Fibroblast of mammary gland (primary cell): ENCODE measurements at regions not wholly inside any gene's neighbourhood (a gene's known extent, or its start where the extent isn't known, plus 50 kb on each side); places are given as distances from the start of the nearest gene placed in this dataset.
"Not testable (repeated sequence)": the region's sequence is repeated elsewhere in the genome, so short reads cannot be mapped to it uniquely, and the experiment has no call there.

Source experiments
- DNase-seq: peaks from one replicate; pipeline ENCODE4 v3.0.0-alpha.2; 2010; ENCODE audit warnings: low read depth
- H3K4me3 ChIP-seq: 2 replicates; pipeline ENCODE4 v1.5.1; 2011; ENCODE audit warnings: low read depth, mild to moderate bottlenecking, low read length, moderate library complexity; ENCODE audit not compliant: control insufficient read depth
- TF ChIP-seq, protein P1 (sequence below): conservative IDR thresholded peaks from 2 replicates; pipeline ENCODE4 v1.5.1; 2011; ENCODE audit warnings: low read depth, low read length, inconsistent platforms; ENCODE audit not compliant: control insufficient read depth, insufficient read depth

DNA sequence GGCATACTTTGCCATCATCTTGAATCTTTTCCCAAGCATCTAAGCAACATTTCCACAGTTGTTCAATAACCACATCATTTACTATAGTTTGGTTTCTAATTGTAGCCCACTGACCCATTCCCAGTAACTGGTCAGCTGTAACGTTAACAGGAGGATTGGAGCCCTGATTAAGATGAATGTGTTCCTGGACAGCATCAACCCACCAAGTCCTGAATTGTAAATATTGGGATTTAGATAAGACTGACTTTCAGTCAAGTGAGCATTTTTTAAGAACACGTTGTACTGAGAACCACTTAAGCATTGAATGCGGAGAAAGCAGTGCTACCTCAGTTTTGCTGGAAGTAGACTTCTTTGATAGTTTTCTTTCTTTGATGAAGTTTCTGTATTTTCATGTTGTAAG, 53.3 kb upstream of the ARL4D start:
- H3K4me3 ChIP-seq, DNase-seq: not testable (repeated sequence)

DNA sequence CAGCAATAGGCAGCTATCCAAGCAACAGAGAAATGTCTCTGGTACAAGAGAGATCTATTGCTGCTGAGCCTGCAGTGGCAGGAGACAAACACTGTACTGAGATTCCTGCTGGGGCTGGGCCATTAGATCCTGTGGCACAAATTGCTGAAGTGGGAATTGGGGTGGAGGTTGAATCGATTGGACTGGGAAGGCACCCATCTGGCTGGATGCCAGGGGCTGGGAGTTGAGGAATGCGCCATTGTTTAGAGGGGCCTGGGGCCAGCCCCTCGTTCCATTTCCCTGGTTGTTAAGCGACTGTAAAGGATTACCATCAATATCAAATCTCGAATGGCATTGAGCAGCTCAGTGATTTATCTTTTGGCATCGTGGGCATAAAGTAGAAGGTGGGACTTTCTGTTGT, 54.1 kb upstream of the ARL4D start:
- no peak for DNase-seq
- TF ChIP-seq, protein P1, sequence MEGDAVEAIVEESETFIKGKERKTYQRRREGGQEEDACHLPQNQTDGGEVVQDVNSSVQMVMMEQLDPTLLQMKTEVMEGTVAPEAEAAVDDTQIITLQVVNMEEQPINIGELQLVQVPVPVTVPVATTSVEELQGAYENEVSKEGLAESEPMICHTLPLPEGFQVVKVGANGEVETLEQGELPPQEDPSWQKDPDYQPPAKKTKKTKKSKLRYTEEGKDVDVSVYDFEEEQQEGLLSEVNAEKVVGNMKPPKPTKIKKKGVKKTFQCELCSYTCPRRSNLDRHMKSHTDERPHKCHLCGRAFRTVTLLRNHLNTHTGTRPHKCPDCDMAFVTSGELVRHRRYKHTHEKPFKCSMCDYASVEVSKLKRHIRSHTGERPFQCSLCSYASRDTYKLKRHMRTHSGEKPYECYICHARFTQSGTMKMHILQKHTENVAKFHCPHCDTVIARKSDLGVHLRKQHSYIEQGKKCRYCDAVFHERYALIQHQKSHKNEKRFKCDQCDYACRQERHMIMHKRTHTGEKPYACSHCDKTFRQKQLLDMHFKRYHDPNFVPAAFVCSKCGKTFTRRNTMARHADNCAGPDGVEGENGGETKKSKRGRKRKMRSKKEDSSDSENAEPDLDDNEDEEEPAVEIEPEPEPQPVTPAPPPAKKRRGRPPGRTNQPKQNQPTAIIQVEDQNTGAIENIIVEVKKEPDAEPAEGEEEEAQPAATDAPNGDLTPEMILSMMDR, result no peak

DNA sequence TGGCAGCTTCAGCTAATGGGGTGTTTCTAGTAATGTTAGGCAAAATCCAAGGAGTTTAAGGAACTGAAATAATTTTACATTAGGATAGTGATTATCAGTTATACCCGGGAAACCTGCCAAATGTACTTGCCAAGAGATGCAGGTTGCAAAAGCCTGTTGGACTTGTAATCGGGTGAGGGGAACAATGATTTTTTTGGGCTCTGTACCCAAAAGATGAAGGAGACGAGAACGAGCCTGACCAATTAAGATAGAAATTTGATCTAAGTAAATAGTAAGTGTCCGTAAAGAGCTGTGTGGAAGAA, 56.3 kb upstream of the ARL4D start:
- no peak overlapping the region for H3K4me3 ChIP-seq
- TF ChIP-seq, protein P1, result no peak
- DNase-seq, result no peak

More for the DNA sequence above, 54.1 kb upstream of the ARL4D start:
- no peak overlapping the region for H3K4me3 ChIP-seq

DNA sequence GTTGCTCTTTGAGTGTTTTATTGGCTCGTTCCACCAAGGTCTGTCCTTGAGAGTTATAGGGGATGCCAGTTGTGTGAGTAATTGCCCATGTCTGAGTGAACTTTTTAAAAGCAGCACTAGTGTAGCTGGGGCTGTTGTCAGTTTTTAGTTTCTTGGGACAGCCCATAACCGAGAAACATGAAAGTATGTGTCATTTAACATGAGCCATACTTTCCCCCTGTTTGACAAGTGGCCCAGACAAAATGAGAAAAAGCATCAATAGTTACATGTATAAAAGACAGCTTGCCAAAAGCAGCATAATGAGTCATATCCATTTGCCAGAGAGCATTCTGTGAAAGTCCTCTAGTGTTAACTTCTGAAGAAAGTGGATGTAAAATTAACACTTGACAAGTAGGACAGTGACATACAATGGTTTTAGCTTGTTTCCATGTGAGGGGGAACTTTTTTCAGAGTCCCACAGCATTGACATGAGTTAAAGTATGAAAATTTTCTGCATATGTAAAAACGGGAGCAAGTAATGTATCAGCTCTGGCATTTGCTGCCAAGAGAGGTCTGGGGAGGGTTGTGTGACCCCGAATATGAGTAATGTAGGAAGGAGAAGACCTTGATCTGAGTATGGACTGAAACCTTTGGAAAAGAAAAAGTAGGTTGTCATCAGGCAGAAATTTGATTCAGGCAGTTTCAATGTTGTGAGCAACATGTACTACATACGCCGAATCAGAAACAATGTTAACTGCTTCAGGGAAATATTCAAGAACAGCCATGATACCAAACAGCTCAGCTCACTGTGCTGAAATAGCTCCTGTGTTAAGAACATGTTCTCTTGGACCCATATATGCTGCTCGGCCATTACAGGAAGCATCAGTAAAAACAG, 56.8 kb upstream of the ARL4D start:
- peak; percentile 83 for DNase-seq
- no peak overlapping the region for H3K4me3 ChIP-seq
- TF ChIP-seq, protein P1, result no peak

DNA sequence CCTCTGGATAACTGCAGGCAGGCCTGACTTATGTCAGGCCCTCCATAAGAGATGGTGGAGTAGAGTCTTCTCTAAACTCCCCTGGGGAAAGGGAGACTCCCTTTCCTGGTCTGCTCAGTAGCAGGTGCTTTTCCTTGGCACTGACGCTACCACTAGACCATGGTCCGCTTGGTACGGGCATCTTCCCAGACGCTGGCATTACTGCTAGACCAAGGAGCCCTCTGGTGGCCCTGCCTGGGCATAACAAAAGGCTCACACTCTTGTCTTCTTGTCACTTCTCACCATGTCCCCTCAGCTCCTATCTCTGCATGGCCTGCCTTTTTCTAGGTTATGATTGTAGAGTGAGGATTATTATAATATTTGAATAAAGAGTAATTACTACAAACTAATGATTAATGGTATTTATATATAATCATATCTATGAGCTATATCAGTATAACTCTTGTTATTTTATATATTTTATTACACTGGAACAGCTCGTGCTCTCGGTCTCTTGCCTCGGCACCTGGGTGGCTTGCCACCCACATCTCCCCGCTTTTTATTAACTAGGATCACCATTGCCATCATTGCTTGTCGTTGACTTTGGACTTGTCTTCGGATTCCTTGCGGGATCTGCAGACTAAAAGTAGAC, 59.8 kb upstream of the ARL4D start:
- no peak overlapping the region for H3K4me3 ChIP-seq
- peak; percentile 38 for DNase-seq
- TF ChIP-seq, protein P1, result peak; percentile 68

DNA sequence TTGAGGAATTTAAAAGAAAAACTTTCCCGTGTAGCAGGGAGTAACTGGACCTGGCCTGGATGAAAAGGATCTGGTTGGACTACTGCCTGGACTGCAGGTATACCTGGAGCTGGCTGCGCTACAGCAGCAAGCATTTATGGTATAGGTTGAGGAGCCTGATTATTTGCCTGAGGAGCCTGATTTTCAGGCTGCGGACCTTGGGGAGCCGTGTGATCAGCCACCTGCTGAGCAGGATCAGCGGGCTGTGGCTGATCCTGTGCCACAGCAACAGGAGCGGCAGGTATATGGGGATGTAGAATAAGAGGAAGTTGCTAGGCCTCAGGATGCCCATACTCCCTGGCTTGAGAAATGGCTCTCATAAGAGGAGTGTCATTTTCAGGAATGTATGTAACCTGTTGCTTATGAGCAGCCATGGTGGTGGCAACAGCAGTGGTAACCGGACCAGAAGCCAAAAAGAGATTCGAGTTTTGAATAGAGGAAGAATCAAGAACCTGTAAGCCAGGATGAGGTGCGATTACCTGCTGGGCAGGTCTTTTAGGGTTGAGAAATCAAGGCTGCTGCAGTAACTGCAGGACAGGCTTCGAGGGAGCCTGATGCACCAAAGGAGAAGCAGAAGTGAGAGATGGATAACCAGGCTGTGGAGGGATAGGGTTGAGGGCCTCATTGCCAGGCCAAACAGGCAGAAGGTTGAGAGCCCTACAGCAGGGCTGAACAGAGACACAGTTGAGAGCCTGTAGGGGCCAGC, 60.9 kb upstream of the ARL4D start:
- TF ChIP-seq, protein P1, result no peak
- H3K4me3 ChIP-seq, result no peak overlapping the region
- no peak for DNase-seq

DNA sequence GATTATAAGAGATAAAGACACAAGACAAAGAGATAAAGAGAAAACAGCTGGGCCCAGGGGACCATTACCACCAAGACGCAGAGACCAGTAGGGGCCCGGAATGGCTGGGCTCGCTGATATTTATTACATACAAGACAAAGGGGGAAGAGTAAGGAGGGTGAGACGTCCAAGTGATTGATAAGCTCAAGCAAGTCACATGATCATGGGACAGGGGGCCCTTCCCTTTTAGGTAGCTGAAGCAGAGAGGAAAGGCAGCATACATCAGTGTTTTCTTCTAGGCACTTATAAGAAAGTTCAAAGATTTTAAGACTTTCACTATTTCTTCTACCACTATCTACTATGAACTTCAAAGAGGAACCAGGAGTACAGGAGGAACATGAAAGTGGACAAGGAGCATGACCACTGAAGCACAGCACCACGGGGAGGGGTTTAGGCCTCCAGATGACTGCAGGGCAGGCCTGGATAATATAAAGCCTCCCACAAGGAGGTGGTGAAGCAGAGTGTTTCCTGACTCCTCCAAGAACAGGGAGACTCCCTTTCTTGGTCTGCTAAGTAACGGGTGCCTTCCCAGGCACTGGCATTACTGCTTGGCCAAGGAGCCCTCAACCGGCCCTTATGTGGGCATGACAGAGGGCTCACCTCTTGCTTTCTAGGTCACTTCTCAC, 63.9 kb upstream of the ARL4D start:
- no peak overlapping the region for H3K4me3 ChIP-seq
- DNase-seq, result no peak
- TF ChIP-seq, protein P1, result no peak
